ENCODE measurements at regions not wholly inside any gene's neighbourhood (a gene's known extent, or its start where the extent isn't known, plus 50 kb on each side); places are given as distances from the start of the nearest gene placed in this dataset.

DNA sequence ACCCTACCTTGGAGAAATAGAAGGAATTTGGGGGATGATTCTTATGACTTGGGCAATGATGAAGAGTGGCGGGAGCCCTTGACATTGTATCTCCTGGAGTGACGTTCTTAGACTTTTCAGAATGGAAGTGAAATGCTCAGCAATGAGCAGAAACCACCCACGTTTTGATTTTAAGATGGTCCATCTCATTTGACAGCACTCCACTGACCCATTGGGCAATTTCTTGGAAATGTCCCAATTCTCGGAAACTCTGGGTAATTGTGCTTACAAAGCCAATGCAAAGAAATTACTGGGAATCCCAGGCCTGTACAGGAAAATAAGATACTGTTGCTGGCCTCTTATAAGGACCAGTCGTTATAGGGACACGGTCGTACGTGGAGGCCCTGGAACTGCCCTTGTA lies 170.0 kb upstream of the COPS8 start (continued):
- TF ChIP-seq, protein P1, sequence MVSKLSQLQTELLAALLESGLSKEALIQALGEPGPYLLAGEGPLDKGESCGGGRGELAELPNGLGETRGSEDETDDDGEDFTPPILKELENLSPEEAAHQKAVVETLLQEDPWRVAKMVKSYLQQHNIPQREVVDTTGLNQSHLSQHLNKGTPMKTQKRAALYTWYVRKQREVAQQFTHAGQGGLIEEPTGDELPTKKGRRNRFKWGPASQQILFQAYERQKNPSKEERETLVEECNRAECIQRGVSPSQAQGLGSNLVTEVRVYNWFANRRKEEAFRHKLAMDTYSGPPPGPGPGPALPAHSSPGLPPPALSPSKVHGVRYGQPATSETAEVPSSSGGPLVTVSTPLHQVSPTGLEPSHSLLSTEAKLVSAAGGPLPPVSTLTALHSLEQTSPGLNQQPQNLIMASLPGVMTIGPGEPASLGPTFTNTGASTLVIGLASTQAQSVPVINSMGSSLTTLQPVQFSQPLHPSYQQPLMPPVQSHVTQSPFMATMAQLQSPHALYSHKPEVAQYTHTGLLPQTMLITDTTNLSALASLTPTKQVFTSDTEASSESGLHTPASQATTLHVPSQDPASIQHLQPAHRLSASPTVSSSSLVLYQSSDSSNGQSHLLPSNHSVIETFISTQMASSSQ (IDR thresholded peaks at IDR 0.05; ENCODE audit: low read depth), result no peak
- TF ChIP-seq, protein P1 (CRISPR knock-in tag; IDR thresholded peaks at IDR 0.05; ENCODE audit: borderline replicate concordance), result no peak

DNA sequence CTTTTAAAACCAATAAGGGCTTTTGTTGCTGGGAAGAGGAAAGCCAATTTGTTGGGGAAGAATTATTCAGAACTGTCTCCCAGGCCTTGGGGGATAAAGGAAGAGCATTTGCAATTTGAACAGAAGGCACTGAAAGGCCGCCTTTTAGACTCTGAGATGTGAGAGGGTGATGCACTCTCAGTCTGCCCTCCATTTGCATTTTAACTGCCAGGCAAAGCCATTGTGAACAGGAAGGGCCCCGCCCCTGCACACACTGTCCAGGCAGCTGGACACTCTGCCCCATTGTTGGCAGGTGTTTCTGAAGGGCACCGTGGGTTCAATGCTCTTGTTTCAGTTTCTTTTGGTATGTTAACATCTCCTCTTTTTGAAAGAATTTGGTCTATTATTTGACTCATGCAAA lies 169.5 kb upstream of the COPS8 start:
- Histone ChIP-seq H3K4me1 (ENCODE audit: insufficient read depth, low read length) (no peaks in the 10 kb centered on the region), H3K9ac (ENCODE audit: insufficient read depth, low read depth, low read length) (no peak overlapping the region), H3K27ac (ENCODE audit: extremely low read length, insufficient read depth, low read length) (no peak overlapping the region), H3K79me2 (ENCODE audit: insufficient read depth, low read length) (no peaks in the 10 kb centered on the region), H4K20me1 (ENCODE audit: insufficient read depth, low read length) (no peaks in the 10 kb centered on the region), H3K9me3 (ENCODE audit: low read length) (no peaks in the 10 kb centered on the region), H3K4me2 (ENCODE audit: low read depth, low read length) (no peak overlapping the region), H3K27me3 (ENCODE audit: control insufficient read depth in 1 of 2, insufficient read depth in 2 of 2, low read length in 2 of 2) (peaks cover 2 to 25% of the 10 kb centered on the region in 2 experiments; a peak in 3 of 5 replicates), H2AFZ (ENCODE audit: low read length) (no peak overlapping the region), H3K4me3 (replicated peaks in 1 of 3; ENCODE audit: insufficient read depth in 1 of 3, low read depth in 2 of 3, low read length in 3 of 3) (no peak overlapping the region), H3K36me3 (replicated peaks in 1 of 2; ENCODE audit: control insufficient read depth in 1 of 2, insufficient read depth in 2 of 2, low read length in 2 of 2) (no peaks in the 10 kb centered on the region)
- no peak for FAIRE-seq
- POLR2A ChIA-PET, result no interaction called here
- in situ Hi-C loops (cut with HindIII; ENCODE audit: extremely low pct_ligation_motif_present, low pct_unique_long_range_greater_than_20kb), result no loop called here
- no peak for ATAC-seq
- intact Hi-C loops (cut with micrococcal nuclease; ENCODE audit: unreplicated experiment), result no loop called here
- no peak for DNase-seq (ENCODE audit: low spot score)
- TF ChIP-seq, protein P2, sequence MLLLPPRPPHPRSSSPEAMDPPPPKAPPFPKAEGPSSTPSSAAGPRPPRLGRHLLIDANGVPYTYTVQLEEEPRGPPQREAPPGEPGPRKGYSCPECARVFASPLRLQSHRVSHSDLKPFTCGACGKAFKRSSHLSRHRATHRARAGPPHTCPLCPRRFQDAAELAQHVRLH (CRISPR knock-in tag; IDR thresholded peaks at IDR 0.05; ENCODE audit: borderline replicate concordance, low read depth), result no peak
- 1% methylated on average over 3 of the region's 3 CpGs for WGBS (ENCODE audit: low lambda C conversion rate)
- CTCF ChIA-PET (ENCODE audit: low intra/inter-chr PET ratio, low total read pairs), result no interaction called here
- no TSS peak for BruUV-seq (replicated peaks)

All from HepG2 (cell line).